GM12892 (cell line): ENCODE measurements at regions not wholly inside any gene's neighbourhood (a gene's known extent, or its start where the extent isn't known, plus 50 kb on each side); places are given as distances from the start of the nearest gene placed in this dataset.

ENCODE experiments used
- POLR2A ChIP-seq: IDR thresholded peaks from 2 replicates; pipeline ENCODE4 v1.6.1; 2011; ENCODE audit warnings: low read depth, low read length, control low read depth
- POLR2AphosphoS5 ChIP-seq: IDR thresholded peaks from 2 replicates; pipeline ENCODE4 v1.6.1; 2011; ENCODE audit warnings: low read depth, low read length, control low read depth

DNA sequence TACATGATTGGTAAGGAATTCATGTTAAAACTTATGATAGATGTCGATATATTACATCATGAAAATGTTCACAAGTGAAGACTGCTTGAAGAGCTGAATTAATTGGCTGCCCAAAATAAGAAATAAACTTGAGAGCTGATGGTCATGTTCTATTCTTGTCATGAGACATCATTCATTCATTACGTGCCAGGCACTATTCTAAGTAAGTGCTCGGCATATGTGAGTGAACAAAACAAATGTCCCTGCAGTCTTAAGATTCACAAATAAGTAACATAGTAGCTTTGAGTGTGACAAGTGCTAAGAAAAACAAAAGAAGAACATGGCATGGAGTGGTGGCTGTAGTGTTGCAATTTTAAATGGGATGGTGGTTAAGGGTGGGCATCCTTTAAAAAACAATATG, 329.3 kb downstream of the SUCLA2 start:
- TF ChIP-seq POLR2AphosphoS5 (no peak), POLR2A (no peak)
